ENCODE measurements at regions not wholly inside any gene's neighbourhood (a gene's known extent, or its start where the extent isn't known, plus 50 kb on each side); places are given as distances from the start of the nearest gene placed in this dataset.

DNA sequence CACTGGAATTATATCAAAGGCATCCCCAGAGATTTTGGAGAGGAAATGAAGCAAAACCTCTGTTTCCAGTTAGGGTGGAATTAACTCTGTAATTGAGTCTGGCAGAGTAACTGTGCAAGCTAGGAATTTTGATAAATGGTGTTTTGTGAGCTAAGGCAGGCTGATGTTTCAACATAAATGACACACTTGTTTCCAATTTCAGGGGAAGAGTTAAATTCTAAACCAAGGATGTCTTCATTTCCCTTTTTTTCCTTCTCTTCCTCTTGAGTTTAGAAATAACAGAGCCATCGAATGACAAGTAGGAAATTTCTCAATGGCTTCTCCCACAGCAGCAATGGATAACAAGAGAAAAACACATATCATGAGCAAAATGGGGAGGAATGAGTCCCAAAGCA is 131.2 kb downstream of the IRS2 start:
- no peak for TF ChIP-seq EZH2phosphoT487 (IDR thresholded peaks at IDR 0.05; ENCODE audit: insufficient read depth, low read depth)
- TF ChIP-seq EZH2 (IDR thresholded peaks at IDR 0.05; ENCODE audit: insufficient read depth, poor library complexity, severe bottlenecking) = no peak
